ENCODE measurements at regions not wholly inside any gene's neighbourhood (a gene's known extent, or its start where the extent isn't known, plus 50 kb on each side); places are given as distances from the start of the nearest gene placed in this dataset.

- Histone ChIP-seq H3K4me1 (ENCODE audit: control insufficient read depth, low read length) (no peaks in the 10 kb centered on the region), H3K27me3 (ENCODE audit: control insufficient read depth, low read length) (no peaks in the 10 kb centered on the region), H3K79me2 (ENCODE audit: control insufficient read depth, low read length) (no peaks in the 10 kb centered on the region), H4K20me1 (ENCODE audit: control insufficient read depth, insufficient read depth, low read depth, low read length) (no peaks in the 10 kb centered on the region), H3K36me3 (ENCODE audit: control insufficient read depth, low read length) (no peaks in the 10 kb centered on the region), H3K9me3 (ENCODE audit: control insufficient read depth, insufficient read depth, low read length) (no peaks in the 10 kb centered on the region), H3K9me2 (replicated peaks; ENCODE audit: control insufficient read depth, low read length) (no peaks in the 10 kb centered on the region), H3F3A (ENCODE audit: control insufficient read depth, insufficient read depth) (no peaks in the 10 kb centered on the region), H3K27ac (ENCODE audit: low read depth, low read length) (no peak overlapping the region), H3K4me3 (ENCODE audit: low read length) (no peak overlapping the region), H3K4me2 (ENCODE audit: low read length) (no peak overlapping the region)
- no peak for TF ChIP-seq EZH2phosphoT487 (IDR thresholded peaks at IDR 0.05; ENCODE audit: borderline replicate concordance, low read length)
These were observed 296.5 kb upstream of the PITRM1 start for GRCh38 chr10:3468919-3469638.

GRCh38 chr10:3467052-3467951 lies 294.7 kb upstream of the PITRM1 start:
- no peaks in the 10 kb centered on the region for H4K20me1 ChIP-seq (ENCODE audit: control insufficient read depth, insufficient read depth, low read depth, low read length)
- H3K4me3 ChIP-seq (ENCODE audit: low read length) = no peak overlapping the region
- H3F3A ChIP-seq (ENCODE audit: control insufficient read depth, insufficient read depth) = no peaks in the 10 kb centered on the region
- no peaks in the 10 kb centered on the region for H3K9me2 ChIP-seq (replicated peaks; ENCODE audit: control insufficient read depth, low read length)
- H3K79me2 ChIP-seq (ENCODE audit: control insufficient read depth, low read length) = no peaks in the 10 kb centered on the region
- TF ChIP-seq EZH2phosphoT487 (IDR thresholded peaks at IDR 0.05; ENCODE audit: borderline replicate concordance, low read length) (no peak), CTCF (IDR thresholded peaks at IDR 0.05; ENCODE audit: low read depth, low read length, poor library complexity, severe bottlenecking) (no peak)
- no peaks in the 10 kb centered on the region for H3K9me3 ChIP-seq (ENCODE audit: control insufficient read depth, insufficient read depth, low read length)
- H3K36me3 ChIP-seq (ENCODE audit: control insufficient read depth, low read length) = no peaks in the 10 kb centered on the region
- H3K27me3 ChIP-seq (ENCODE audit: control insufficient read depth, low read length) = no peaks in the 10 kb centered on the region
- H3K4me1 ChIP-seq (ENCODE audit: control insufficient read depth, low read length) = no peaks in the 10 kb centered on the region
- H3K27ac ChIP-seq (ENCODE audit: low read depth, low read length) = no peak overlapping the region
- no peak overlapping the region for H3K4me2 ChIP-seq (ENCODE audit: low read length)

GRCh38 chr10:3465406-3465891 lies 292.9 kb upstream of the PITRM1 start:
- Histone ChIP-seq H3K79me2 (ENCODE audit: control insufficient read depth, low read length) (no peaks in the 10 kb centered on the region), H3K9me2 (replicated peaks; ENCODE audit: control insufficient read depth, low read length) (no peaks in the 10 kb centered on the region), H3K4me3 (ENCODE audit: low read length) (no peak overlapping the region), H3F3A (ENCODE audit: control insufficient read depth, insufficient read depth) (no peaks in the 10 kb centered on the region), H3K27ac (ENCODE audit: low read depth, low read length) (no peak overlapping the region), H3K9me3 (ENCODE audit: control insufficient read depth, insufficient read depth, low read length) (no peaks in the 10 kb centered on the region), H3K27me3 (ENCODE audit: control insufficient read depth, low read length) (no peaks in the 10 kb centered on the region), H4K20me1 (ENCODE audit: control insufficient read depth, insufficient read depth, low read depth, low read length) (no peaks in the 10 kb centered on the region), H3K4me1 (ENCODE audit: control insufficient read depth, low read length) (no peaks in the 10 kb centered on the region), H3K36me3 (ENCODE audit: control insufficient read depth, low read length) (no peaks in the 10 kb centered on the region), H3K4me2 (ENCODE audit: low read length) (no peak overlapping the region)
- TF ChIP-seq CTCF (IDR thresholded peaks at IDR 0.05; ENCODE audit: low read depth, low read length, poor library complexity, severe bottlenecking) = no peak
- TF ChIP-seq EZH2phosphoT487 (IDR thresholded peaks at IDR 0.05; ENCODE audit: borderline replicate concordance, low read length) = no peak
